IMR-90 (cell line): ENCODE measurements at regions not wholly inside any gene's neighbourhood (a gene's known extent, or its start where the extent isn't known, plus 50 kb on each side); places are given as distances from the start of the nearest gene placed in this dataset.

Experiments
- ATAC-seq: fragments of 200-7000 bp; cut with Tn5 transposase; 2 replicates; pipeline ENCODE4 v1.9.1; 2020; ENCODE audit warnings: low read depth, mild to moderate bottlenecking, moderate library complexity
- BruUV-seq: library from RNA; stranded (reverse); fragments of 400-500 nt; replicated peaks from 2 replicates; lab custom pipeline; 2021; lab: Mats Ljungman, UMichigan
- CTCF ChIA-PET: fragments of 300-600 bp; formaldehyde crosslinking; extraction: SDS; loops from one replicate; lab custom pipeline; 2021; ENCODE audit warnings: antibody characterized with exemption; lab: Yijun Ruan, JAX
- POLR2A ChIA-PET: fragments of 300-600 bp; sonication (Branson Sonifier 250); formaldehyde crosslinking; loops from one replicate; lab custom pipeline; 2022; ENCODE audit warnings: antibody characterized with exemption; ENCODE audit not compliant: unreplicated experiment; lab: Charles Lee
- DNase-seq: peaks from one replicate; pipeline ENCODE4 v3.0.0; 2013
- H2AFZ ChIP-seq: replicated peaks from 2 replicates; pipeline ENCODE3; 2013; ENCODE audit warnings: low read length, mild to moderate bottlenecking; ENCODE audit not compliant: poor library complexity
- H2AK5ac ChIP-seq: 2 replicates; pipeline ENCODE4 v1.6.1; 2013; ENCODE audit warnings: low read depth, low read length, inconsistent platforms
- H2AK9ac ChIP-seq: replicated peaks from 2 replicates; pipeline ENCODE3; 2013; ENCODE audit warnings: mild to moderate bottlenecking, low read depth, low read length, moderate library complexity; ENCODE audit not compliant: poor library complexity
- H2BK120ac ChIP-seq: 2 replicates; pipeline ENCODE4 v1.6.1; 2013; ENCODE audit warnings: low read depth, low read length, inconsistent platforms
- H2BK15ac ChIP-seq: 3 replicates; pipeline ENCODE4 v1.6.1; 2013; ENCODE audit warnings: low read depth, low read length, inconsistent platforms
- H2BK20ac ChIP-seq: 2 replicates; pipeline ENCODE4 v1.6.1; 2013; ENCODE audit warnings: low read depth, mild to moderate bottlenecking, inconsistent platforms, low read length, moderate library complexity
- H2BK5ac ChIP-seq: 2 replicates; pipeline ENCODE4 v1.6.1; 2013; ENCODE audit warnings: mild to moderate bottlenecking, low read depth, low read length, inconsistent platforms; ENCODE audit not compliant: poor library complexity, severe bottlenecking
- H3K14ac ChIP-seq: replicated peaks from 2 replicates; pipeline ENCODE4 v1.6.1; 2013; ENCODE audit warnings: low read depth, low read length, inconsistent platforms
- H3K18ac ChIP-seq: 2 replicates; pipeline ENCODE4 v1.6.1; 2013; ENCODE audit warnings: low read depth, low read length, control low read depth
- H3K23ac ChIP-seq: 2 replicates; pipeline ENCODE4 v1.6.1; 2013; ENCODE audit warnings: low read depth, low read length, inconsistent platforms
- H3K27ac ChIP-seq: 2 replicates; pipeline ENCODE4 v1.5.1; 2013; ENCODE audit warnings: mild to moderate bottlenecking, control low read depth, low read length; ENCODE audit not compliant: insufficient read depth
- H3K27me3 ChIP-seq: 2 replicates; pipeline ENCODE4 v1.6.1; 2013; ENCODE audit warnings: low read length; ENCODE audit not compliant: control insufficient read depth, insufficient read depth
- H3K36me3 ChIP-seq: 2 replicates; pipeline ENCODE4 v1.6.1; 2013; ENCODE audit warnings: low read length, mixed read lengths; ENCODE audit not compliant: control insufficient read depth, insufficient read depth
- H3K4ac ChIP-seq: 2 replicates; pipeline ENCODE4 v1.6.1; 2013; ENCODE audit warnings: low read depth, low read length, inconsistent platforms
- H3K4me1 ChIP-seq: 2 replicates; pipeline ENCODE4 v1.6.1; 2013; ENCODE audit warnings: low read length, mixed read lengths; ENCODE audit not compliant: control insufficient read depth, insufficient read depth
- H3K4me2 ChIP-seq: 2 replicates; pipeline ENCODE4 v1.6.1; 2013; ENCODE audit warnings: low read depth, mild to moderate bottlenecking, control low read depth, low read length, moderate library complexity
- H3K4me3 ChIP-seq: 2 replicates; pipeline ENCODE4 v1.5.1; 2013; ENCODE audit warnings: low read depth, mild to moderate bottlenecking, control low read depth, low read length, moderate library complexity; ENCODE audit not compliant: insufficient read depth
- H3K56ac ChIP-seq: 2 replicates; pipeline ENCODE4 v1.6.1; 2013; ENCODE audit warnings: low read length, inconsistent platforms; ENCODE audit not compliant: insufficient read depth; ENCODE audit errors: extremely low read depth
- H3K79me1 ChIP-seq, 2 experiments: 2 replicates each; pipeline ENCODE4 v1.6.1; 2013; ENCODE audit warnings: low read length in 2 of 2, inconsistent platforms in 1 of 2, low read depth in 1 of 2
- H3K9ac ChIP-seq: 2 replicates; pipeline ENCODE4 v1.6.1; 2013; ENCODE audit warnings: low read depth, low read length, control low read depth
- H3K9me1 ChIP-seq: 2 replicates; pipeline ENCODE4 v1.6.1; 2013; ENCODE audit warnings: low read length, inconsistent platforms; ENCODE audit not compliant: insufficient read depth
- H3K9me3 ChIP-seq: 2 replicates; pipeline ENCODE4 v1.6.1; 2013; ENCODE audit warnings: low read length; ENCODE audit not compliant: control insufficient read depth, insufficient read depth
- H4K20me1 ChIP-seq: 2 replicates; pipeline ENCODE4 v1.6.1; 2013; ENCODE audit warnings: low read length, inconsistent platforms; ENCODE audit not compliant: insufficient read depth
- H4K5ac ChIP-seq: 2 replicates; pipeline ENCODE4 v1.6.1; 2013; ENCODE audit warnings: mild to moderate bottlenecking, low read depth, low read length, control low read depth
- H4K8ac ChIP-seq, 2 experiments: 2 replicates each; pipeline ENCODE4 v1.6.1; 2013; ENCODE audit warnings: low read depth in 2 of 2, low read length in 2 of 2, control low read depth in 1 of 2, inconsistent platforms in 1 of 2
- H4K91ac ChIP-seq: 2 replicates; pipeline ENCODE4 v1.6.1; 2013; ENCODE audit warnings: low read depth, low read length, inconsistent platforms; ENCODE audit not compliant: insufficient read depth
- CHD1 ChIP-seq: IDR thresholded peaks from 2 replicates; pipeline ENCODE4 v1.6.1; 2012; ENCODE audit warnings: low read depth, low read length, improper control_type of control experiment
- CTCF ChIP-seq: conservative IDR thresholded peaks from 2 replicates; pipeline ENCODE4 v1.5.1; 2012; ENCODE audit warnings: mild to moderate bottlenecking, low read depth, low read length, improper control_type of control experiment
- FOS ChIP-seq: fragments of 150-350 bp; IDR thresholded peaks from 2 replicates; pipeline ENCODE4 v1.6.1; 2016; ENCODE audit warnings: low read depth, low read length
- MAZ ChIP-seq: IDR thresholded peaks from 2 replicates; pipeline ENCODE4 v1.6.1; 2012; ENCODE audit warnings: low read depth, mild to moderate bottlenecking, low read length, improper control_type of control experiment, moderate library complexity, borderline replicate concordance
- MXI1 ChIP-seq: IDR thresholded peaks from 2 replicates; pipeline ENCODE4 v1.6.1; 2012; ENCODE audit warnings: low read depth, mild to moderate bottlenecking, low read length, moderate library complexity, borderline replicate concordance
- NFE2L2 ChIP-seq: fragments of 150-350 bp; IDR thresholded peaks from 2 replicates; pipeline ENCODE4 v1.6.1; 2016; ENCODE audit warnings: low read depth, mild to moderate bottlenecking, low read length
- POLR2A ChIP-seq: IDR thresholded peaks from 2 replicates; pipeline ENCODE4 v1.6.1; 2012; ENCODE audit warnings: mild to moderate bottlenecking, low read depth, low read length
- RAD21 ChIP-seq: IDR thresholded peaks from 2 replicates; pipeline ENCODE4 v1.6.1; 2012; ENCODE audit warnings: low read length, improper control_type of control experiment
- RCOR1 ChIP-seq: IDR thresholded peaks from 2 replicates; pipeline ENCODE4 v1.6.1; 2012; ENCODE audit warnings: mild to moderate bottlenecking, low read length, improper control_type of control experiment; ENCODE audit not compliant: insufficient replicate concordance
- RFX5 ChIP-seq: IDR thresholded peaks from 2 replicates; pipeline ENCODE4 v1.8.0; 2012; ENCODE audit warnings: low read depth, mild to moderate bottlenecking, low read length, moderate library complexity
- WGBS, 2 experiments: methylation state at CpG; one replicate each; pipeline versions ENCODE4 v1.1.5 to v1.1.7; 2013; ENCODE audit warnings: missing lambda C conversion rate in 2 of 2; ENCODE audit not compliant: insufficient read length in 1 of 2; ENCODE audit errors: extremely low coverage in 2 of 2; 5-methylcytosine and 5-hydroxymethylcytosine counted together
- dilution Hi-C: fragments of 300-500 bp; cut with HindIII; formaldehyde crosslinking; loops from one replicate; pipeline ENCODE4 v1.14.3; 2018; ENCODE audit warnings: low sequenced_read_pairs; ENCODE audit not compliant: unreplicated experiment
- in situ Hi-C: fragments of 300-500 bp; cut with MboI; formaldehyde crosslinking; loops from 3 replicates; pipeline ENCODE4 v1.14.3; 2019; ENCODE audit warnings: low sequenced_read_pairs, inconsistent platforms, mixed read lengths
- intact Hi-C: fragments of 100-400 bp; cut with micrococcal nuclease; formaldehyde crosslinking; loops from 2 replicates; pipeline ENCODE4 v1.10.0; 2022

GRCh38 chr10:128560993-128561392 is 434.8 kb upstream of the MKI67 start:
- Histone ChIP-seq H3K36me3 (no peaks in the 10 kb centered on the region), H3K9ac (no peak overlapping the region), H4K91ac (no peak overlapping the region), H3K27me3 (no peaks in the 10 kb centered on the region), H3K4ac (no peak overlapping the region), H3K27ac (no peak overlapping the region), H4K8ac (no peak overlapping the region), H3K4me2 (no peak overlapping the region), H3K14ac (no peak overlapping the region), H2BK120ac (no peak overlapping the region), H3K9me3 (peaks cover 30% of the 10 kb centered on the region), H4K20me1 (no peaks in the 10 kb centered on the region), H4K5ac (no peak overlapping the region), H2BK5ac (no peak overlapping the region), H3K23ac (no peak overlapping the region), H3K4me1 (no peaks in the 10 kb centered on the region), H3K18ac (no peak overlapping the region), H3K9me1 (no peaks in the 10 kb centered on the region), H2BK20ac (no peak overlapping the region), H2AK9ac (no peak overlapping the region), H2AK5ac (no peak overlapping the region), H3K56ac (no peak overlapping the region), H2BK15ac (no peak overlapping the region), H3K79me1 (no peaks in the 10 kb centered on the region), H3K4me3 (no peak overlapping the region), H2AFZ (no peak overlapping the region)
- ATAC-seq (no peak), DNase-seq (no peak)
- TF ChIP-seq NFE2L2 = no peak
- no peak for TF ChIP-seq RAD21
- TF ChIP-seq CHD1 = no peak
- TF ChIP-seq FOS = no peak
- TF ChIP-seq MXI1 = no peak
- TF ChIP-seq RFX5 = no peak
- TF ChIP-seq CTCF = no peak
- TF ChIP-seq MAZ = no peak
- TF ChIP-seq POLR2A = no peak
- no peak for TF ChIP-seq RCOR1
- 90% methylated on average over 2 of the region's 3 CpGs; no CpG with 5 or more reads in 1 of the 2 experiments for WGBS, 2 experiments
- intact Hi-C loops = no loop called here
- BruUV-seq = no TSS peak
- in situ Hi-C loops = no loop called here
- ChIA-PET CTCF (no interaction called here), POLR2A (no interaction called here)
- dilution Hi-C loops = no loop called here
